ENCODE measurements at regions not wholly inside any gene's neighbourhood (a gene's known extent, or its start where the extent isn't known, plus 50 kb on each side); places are given as distances from the start of the nearest gene placed in this dataset.

- no peaks in the 10 kb centered on the region for H3K27me3 ChIP-seq
- H3K9me3 ChIP-seq: no peaks in the 10 kb centered on the region
- no peaks in the 10 kb centered on the region for H3K36me3 ChIP-seq
- no peak overlapping the region for H3K27ac ChIP-seq
- peak; percentile 60 for ATAC-seq
- H3K4me1 ChIP-seq: no peaks in the 10 kb centered on the region
- no peak for TF ChIP-seq CTCF (IDR thresholded peaks at IDR 0.05)
- H3K4me3 ChIP-seq: no peak overlapping the region
- intact Hi-C loops (cut with DNase I): no loop called here
- no peak for DNase-seq
Measured at GRCh38 chr3:152096280-152096906, 172.3 kb upstream of the MBNL1 start.

GRCh38 chr3:152097120-152097519 is 171.6 kb upstream of the MBNL1 start:
- no peak for TF ChIP-seq CTCF (IDR thresholded peaks at IDR 0.05)
- H3K4me3 ChIP-seq: no peak overlapping the region
- H3K9me3 ChIP-seq: no peaks in the 10 kb centered on the region
- no peaks in the 10 kb centered on the region for H3K27me3 ChIP-seq
- DNase-seq: no peak
- ATAC-seq: no peak
- no peaks in the 10 kb centered on the region for H3K36me3 ChIP-seq
- H3K4me1 ChIP-seq: no peaks in the 10 kb centered on the region
- no peak overlapping the region for H3K27ac ChIP-seq
- intact Hi-C loops (cut with DNase I): no loop called here

- TF ChIP-seq CTCF (IDR thresholded peaks at IDR 0.05): no peak
- no peak overlapping the region for H3K4me3 ChIP-seq
- DNase-seq: no peak
- no peaks in the 10 kb centered on the region for H3K36me3 ChIP-seq
- H3K4me1 ChIP-seq: no peaks in the 10 kb centered on the region
- ATAC-seq: no peak
- H3K9me3 ChIP-seq: no peaks in the 10 kb centered on the region
- intact Hi-C loops (cut with DNase I): no loop called here
- H3K27me3 ChIP-seq: no peaks in the 10 kb centered on the region
- no peak overlapping the region for H3K27ac ChIP-seq
Measured at GRCh38 chr3:152097770-152098169, 171.0 kb upstream of the MBNL1 start.

GRCh38 chr3:152100491-152101132 is 168.1 kb upstream of the MBNL1 start:
- Histone ChIP-seq H3K9me3 (no peaks in the 10 kb centered on the region), H3K27ac (no peak overlapping the region), H3K4me3 (no peak overlapping the region), H3K36me3 (no peaks in the 10 kb centered on the region), H3K27me3 (no peaks in the 10 kb centered on the region), H3K4me1 (no peaks in the 10 kb centered on the region)
- intact Hi-C loops (cut with DNase I): no loop called here
- ATAC-seq (no peak), DNase-seq (no peak)
- no peak for TF ChIP-seq CTCF (IDR thresholded peaks at IDR 0.05)

DNA sequence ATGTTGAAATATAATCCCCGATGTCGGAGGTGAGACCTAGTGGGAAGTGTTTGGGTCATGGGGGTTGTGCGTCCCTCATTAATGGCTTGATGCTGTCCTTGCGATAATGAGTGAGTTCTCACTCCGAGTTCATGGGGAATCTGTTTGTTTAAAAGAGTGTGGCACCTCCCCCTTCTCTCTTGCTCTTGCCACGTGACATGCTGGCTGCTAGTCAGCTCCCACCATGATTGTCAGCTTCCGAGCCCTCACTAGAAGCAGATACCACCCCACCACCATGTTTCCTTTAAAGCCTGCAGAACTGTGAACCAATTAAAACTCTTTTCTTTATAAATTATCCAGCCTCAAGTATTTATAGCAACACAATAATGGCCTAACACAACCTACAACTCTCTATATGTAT is 166.3 kb upstream of the MBNL1 start:
- DNase-seq: no peak
- no peak for TF ChIP-seq CTCF (IDR thresholded peaks at IDR 0.05)
- Histone ChIP-seq H3K36me3 (no peaks in the 10 kb centered on the region), H3K4me1 (no peaks in the 10 kb centered on the region), H3K27ac (no peak overlapping the region), H3K4me3 (no peak overlapping the region), H3K9me3 (no peaks in the 10 kb centered on the region), H3K27me3 (no peaks in the 10 kb centered on the region)
- intact Hi-C loops (cut with DNase I): no loop called here
- no peak for ATAC-seq

Measured in upper lobe of right lung (tissue), 1 donor.